NCI-H2107 treated with DMSO at 0.1 percent for 48 hours (cell line): ENCODE measurements at regions not wholly inside any gene's neighbourhood (a gene's known extent, or its start where the extent isn't known, plus 50 kb on each side); places are given as distances from the start of the nearest gene placed in this dataset.

ENCODE experiments used
- DNase-seq: peaks from one replicate; lab custom pipeline; 2025; ENCODE audit not compliant: unreplicated experiment; lab: John Stamatoyannopoulos, UW

DNA sequence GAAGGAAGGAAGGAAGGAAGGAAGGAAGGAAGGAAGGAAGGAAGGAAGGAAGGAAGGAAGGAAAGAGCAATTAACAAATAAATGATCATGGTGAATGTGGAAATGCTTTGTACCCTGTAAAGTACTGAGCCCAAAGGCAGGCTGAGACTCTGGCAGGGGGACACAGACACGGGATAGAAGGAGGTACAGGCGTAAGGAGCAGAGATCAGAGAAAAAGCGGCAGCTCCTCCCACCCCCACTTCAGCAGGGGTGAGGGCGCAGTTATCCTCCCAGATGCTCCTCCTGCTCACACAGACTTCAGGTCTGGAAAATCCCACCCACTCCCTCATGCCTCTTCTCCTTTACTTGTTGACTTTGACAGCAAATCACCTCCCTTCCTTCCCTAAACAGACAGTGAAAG, 464.5 kb downstream of the MATN1 start:
- no peak for DNase-seq

DNA sequence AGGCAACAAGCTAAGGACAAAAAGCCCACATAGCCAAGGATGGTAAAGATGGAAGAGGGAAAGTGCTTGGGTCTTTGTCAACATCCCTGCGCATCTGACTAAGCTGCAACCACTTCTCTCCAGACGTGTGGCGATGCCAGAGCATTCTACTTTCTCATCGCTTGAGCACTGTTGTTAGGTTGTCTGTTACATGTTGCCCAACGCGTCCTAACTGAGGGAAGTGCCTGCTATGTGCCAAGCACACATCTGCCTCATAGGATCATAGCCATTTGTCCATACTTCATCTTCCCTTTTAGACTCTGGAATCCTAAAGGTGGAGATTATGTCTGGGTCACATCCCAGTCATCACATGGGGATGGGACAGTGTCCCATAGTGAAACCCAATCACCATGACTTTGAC, 464.9 kb downstream of the MATN1 start:
- DNase-seq: no peak

DNA sequence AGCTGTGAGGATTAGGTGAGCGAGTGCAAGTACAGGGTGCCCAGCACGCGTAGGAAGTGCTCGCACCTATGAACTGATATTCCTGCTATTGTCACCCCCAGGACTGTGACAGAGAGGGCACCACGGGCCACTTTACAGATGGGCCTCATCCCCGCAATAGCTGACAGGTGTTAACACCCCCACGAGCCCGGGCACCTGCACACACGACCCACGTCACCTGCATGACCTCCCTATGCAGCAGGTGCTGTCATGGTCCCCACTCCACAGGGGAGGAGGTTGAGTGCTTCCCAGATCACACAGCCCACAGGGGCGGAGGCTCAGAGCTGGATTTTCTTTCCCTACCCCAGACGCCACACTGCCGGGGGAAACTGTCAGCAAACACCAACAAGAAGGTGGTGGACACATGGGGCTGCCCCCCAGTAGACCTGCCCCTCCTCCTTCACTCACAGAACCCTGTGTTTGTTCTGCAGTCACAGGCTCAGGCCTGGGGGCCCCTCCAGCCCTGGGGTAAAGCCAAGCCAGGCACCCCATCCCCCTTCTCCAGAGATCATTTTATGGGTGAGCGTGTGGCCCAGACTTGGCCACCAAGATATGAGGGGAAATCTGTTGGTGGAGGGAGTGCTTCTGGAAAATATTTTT, 465.5 kb downstream of the MATN1 start:
- DNase-seq: no peak

DNA sequence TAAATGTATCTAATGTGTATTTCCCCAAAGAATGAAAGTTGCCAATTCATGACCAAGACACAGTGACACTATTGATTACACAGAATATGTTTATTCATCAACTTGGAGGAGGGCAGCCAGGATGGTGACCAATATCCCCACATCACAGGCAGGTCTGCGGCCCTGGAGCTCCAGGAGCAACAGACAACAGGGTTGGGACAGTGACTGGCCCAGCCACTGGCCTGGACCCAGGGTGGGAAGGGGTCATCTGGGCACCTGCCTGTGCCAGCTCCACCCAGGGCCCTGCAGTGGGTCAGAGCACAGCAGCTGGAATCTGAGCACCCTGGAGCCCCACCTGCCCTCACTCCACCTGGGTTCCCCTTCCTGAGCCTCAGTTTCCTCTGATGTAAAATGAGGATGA, 466.1 kb downstream of the MATN1 start:
- DNase-seq: no peak

DNA sequence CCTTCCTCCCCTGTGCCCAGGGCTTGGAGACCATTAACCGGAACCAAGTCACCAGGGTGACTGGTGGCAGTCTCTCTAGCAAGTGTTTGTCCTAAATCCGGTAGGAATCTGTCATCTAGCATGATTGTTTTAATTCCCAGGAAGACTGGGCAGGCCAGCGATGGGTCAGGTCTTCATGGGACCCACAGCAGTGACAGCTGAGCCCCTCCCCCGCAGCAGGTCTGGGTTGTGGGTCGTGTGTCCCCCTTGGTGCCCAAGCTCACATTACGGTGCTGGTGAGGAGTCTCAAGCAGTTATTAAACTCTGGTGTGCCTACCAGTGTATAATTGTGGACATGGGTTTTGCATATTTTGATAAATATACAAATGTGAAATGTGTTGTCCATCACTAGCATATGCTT, 466.5 kb downstream of the MATN1 start:
- no peak for DNase-seq

DNA sequence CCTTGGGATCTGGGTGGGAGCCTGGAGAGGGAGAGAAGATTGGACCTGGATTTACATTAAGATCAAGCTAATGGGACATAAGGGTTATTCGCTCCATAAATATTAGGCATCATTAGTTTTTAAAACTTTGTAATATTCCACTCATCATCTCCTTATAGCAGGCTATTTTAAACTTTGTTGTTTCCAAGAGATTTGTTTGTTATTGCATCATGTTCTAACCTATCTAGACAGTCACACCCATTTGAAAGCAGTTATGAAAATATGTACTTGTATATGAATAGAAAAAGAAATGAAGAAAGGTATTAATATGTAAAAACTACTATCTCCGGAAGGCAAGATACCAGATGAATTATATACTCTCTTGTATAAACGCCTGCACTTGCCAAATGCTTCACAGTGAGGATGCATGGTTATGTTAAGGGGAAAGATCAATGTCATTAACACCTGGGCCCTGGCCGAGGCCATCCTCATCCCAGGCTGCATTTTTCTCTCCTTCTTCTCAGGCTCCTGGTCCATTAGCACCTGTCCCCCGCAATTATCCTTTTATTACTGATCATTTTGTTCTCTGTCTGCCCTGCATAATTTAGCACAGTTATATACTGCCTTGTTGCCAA, 468.2 kb downstream of the MATN1 start:
- DNase-seq: no peak

DNA sequence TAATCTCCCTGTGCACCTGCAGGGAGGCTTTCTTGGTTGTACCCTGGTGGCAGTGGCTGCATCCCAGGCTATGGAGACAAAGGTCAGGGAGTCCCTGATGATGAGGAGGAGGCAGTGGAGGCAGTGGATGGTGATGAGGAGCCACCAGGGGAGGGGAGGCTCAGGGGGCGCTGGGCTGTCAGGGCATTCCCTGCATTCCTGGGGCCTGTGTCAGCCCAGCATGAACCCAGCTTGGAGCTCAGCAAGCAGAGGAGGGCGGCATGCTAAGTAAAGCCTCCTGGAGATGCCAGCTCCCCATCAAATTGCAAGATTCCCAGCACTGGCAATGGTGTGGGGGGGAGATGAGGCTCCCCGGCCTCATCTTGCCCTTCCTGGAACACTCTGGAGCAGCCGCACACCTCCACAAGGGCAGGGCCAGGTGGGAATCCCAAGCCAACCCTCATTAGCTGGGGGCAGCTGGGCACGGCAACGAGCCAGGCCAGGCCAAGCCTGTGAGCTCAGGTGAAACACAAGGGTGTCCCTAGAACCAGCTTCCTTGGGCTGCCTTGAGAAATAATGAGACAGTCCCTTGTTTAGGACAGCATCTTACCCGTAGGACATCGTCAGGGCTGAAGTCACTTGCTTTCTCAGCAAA, 469.5 kb downstream of the MATN1 start:
- no peak for DNase-seq

DNA sequence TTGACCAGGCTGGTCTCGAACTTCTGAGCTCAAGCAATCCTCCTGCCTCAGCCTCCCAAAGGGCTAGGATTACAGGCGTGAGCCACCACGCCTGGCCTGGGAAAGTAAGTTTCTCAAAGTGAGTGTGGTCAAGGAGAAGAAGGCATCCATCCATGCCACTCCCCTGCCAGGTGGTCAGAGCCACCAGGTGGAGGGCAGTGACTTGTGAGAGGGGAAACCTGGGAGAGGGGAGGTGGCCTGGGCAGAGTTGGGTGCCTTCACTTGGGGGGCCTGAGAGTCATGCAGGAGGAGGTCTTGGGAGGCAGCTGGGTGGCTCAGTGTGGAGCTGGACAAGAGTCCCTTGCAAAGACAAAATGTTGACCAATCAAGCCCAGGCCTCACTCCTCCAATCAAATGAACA, 470.0 kb downstream of the MATN1 start:
- no peak for DNase-seq

DNA sequence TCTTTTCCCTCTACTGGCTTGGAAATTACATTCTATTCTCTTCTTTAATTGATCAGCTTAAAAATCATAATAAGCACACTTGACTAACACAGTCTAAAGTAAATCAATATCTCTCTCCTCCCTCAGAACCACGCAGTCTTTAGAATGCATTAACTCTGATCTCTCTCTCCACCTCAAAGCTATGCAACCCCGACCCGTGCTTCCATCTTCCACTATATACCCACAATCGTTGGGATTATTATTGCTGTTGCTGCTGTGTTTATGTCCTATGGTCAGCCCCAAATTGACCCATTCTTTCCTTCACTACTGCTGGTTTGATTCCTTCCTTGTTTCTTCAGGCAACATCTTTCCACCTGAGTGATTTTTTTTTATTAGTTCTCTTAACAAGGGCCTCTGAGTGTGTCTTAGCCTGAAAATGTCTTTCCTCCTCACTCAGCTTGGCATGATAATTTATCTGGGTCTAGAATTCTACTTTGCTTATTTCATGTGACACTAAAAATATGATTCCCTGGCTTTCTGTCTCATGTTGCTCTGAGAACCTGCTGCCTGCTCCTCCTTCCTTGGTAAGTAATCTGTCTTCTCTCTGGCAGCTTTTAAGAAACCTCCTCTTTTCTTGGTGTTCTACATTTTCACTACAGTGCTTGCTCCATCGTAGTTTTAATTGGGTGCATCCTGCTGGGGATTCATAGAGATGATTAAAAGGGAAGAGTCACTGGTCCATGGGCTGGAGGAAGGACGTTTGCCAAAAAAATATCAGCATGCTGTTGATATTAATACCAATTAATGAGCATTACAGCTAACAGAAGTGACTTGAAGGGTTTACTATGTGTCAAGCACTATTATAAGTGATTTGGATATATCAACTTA, 472.2 kb downstream of the MATN1 start:
- DNase-seq: no peak

DNA sequence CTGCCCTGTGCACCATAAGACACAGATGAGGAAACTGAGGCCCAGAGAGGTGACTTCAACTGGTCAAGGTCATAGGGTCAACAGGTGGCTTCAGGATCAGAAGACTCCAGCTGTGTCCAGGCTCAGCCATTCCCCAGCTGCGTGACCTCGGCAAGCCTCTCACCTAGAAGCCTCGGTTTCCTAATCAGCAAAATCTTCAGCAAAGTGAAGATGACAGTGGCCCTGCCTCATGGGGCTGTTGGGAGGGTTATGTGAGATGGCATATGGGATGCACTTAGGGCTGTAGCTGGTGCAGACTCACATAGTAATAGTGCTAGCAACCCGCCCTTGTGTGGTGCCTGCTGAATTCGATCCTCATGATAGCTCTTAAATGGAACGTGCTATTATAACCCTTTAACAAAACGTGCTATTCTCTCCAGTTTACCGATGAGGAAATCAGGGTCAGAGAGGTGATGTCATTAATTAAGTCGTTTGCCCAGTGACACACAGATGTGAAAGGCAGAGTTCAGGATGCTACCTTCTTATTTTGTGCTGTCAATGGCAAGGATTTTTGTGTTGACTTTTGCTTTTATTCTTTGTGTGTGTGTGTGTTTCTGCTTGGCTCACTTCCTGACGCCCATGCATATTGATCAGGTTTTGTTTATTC, 472.9 kb downstream of the MATN1 start:
- DNase-seq: no peak

DNA sequence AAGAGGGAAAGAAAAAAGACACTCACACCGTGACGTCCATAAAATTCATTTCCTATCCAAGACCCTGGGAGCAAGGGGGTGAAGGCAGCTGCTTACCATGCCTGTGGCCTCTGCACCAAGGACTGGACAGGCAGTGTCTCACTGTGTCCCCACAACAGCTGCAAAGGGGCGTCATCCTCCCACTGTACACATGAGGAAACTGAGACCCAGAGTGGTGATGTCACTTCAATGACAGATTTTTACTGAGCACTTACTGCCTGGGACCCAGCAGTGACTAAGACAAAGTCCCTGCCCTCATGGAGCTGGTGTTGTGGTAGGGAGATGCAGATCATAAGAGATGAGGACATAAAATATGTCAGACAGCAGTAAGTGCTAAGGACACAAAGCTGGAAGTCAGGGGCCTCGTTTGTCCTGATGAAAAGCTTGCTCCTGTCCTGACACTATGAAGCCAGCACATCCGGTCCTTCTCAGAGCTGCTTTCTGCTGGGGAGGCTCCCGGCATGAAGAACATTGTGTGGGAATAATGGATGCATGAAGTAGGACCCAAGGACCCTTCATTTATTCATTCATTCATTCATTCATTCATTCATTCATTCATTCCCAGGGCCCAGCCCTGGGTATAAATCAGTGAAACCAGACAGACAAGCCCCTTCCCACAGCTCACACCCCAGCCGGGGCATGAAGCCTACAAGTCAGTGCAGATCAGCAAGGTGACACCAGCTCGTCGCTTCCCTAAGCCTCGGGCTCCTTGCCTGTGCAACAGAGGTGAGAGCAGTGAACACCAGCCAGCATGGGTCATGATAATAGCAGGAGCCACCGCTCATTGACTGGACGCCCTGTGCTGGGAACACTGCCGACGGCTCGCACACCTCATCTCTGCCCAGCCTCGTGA, 473.7 kb downstream of the MATN1 start:
- no peak for DNase-seq

DNA sequence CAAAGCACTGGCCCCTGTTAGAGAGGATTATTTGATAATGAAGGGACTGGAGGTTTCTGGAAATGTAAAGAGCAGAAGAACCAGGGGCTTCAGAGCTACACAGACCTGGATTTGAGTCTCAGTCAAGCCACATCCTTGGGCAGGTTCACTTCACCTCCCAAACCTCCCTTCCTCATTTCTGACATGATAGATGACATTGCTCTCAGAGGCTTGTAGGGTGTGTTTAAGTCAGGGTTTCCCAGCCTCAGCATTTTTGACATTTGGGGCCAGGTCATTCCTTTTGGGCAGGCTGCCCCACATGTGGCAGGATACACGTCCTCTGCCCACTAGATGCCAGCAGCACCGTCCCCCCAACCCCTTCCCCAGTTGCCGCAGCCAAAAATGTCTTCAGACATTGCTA, 474.6 kb downstream of the MATN1 start:
- no peak for DNase-seq

DNA sequence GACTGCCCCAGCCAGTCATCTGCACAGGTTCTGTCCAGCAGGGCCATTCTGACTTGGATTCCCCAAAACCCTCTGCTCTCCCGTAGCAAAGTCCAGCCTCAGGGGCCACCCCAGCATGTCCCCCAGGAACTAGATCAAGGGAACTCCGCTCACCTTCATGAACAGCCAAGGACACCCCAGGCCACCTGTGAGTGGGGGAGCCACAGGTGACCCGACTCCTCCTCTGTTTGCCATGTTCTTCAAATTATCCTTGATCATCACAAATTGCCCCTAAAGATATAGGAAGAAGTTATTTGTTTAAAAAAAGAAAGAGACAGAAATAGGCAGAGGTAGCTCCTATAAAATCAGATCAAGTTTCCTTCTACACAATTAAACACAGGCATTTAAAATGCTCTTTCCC, 475.0 kb downstream of the MATN1 start:
- no peak for DNase-seq

DNA sequence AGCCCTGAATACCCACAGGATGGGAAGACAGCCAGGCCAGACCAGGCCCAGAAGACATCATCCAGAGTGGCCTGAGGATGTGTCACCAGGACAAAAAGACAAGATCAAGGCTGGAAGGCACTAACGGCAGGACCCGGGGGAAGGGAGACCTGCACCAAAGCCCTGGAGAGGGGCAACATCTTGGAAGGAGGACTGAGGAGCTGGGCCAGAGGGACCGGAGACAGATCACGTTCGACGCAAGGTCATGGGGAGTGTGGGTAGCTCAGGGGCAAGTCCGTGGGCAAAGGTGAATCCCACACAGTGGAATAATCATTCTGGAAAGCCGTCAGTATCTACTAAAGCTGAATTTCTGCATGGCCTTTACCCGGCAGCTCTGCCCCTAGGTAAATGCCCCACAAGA, 478.6 kb downstream of the MATN1 start:
- DNase-seq: no peak

DNA sequence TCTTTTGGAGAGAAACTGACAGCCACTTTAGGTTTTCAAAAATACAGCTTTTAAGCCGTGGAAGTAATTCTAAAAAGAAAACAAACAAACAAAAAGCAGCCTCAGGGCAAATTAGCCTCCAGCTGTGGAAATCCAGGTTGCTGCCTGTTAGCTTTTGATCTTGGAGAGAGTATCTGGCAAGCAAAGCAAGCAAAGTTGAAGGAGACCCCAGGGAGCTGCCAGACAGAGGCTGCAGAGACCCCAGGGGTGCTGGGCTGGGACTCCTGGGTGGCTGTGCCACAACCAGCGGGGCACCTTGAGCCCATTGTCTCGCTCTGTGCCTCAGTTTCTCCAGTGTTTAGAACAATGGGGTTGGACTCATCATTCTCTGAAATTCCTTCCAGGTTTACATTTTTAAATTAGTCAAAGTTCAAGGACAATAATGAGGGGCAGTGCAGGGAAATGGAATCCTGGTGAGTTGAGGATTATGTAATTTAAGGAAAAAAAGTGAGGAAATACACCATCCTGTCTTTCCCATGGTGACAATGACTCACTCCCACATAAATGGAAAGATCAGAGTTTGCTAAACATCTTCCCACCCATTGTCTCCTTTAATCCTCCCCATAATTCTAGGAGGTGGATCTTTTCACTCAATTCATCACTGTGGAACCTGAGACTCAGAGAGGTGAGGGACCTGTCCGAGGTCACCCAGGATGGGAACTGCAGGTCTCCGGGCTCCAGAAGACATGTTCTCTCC, 480.5 kb downstream of the MATN1 start:
- no peak for DNase-seq

DNA sequence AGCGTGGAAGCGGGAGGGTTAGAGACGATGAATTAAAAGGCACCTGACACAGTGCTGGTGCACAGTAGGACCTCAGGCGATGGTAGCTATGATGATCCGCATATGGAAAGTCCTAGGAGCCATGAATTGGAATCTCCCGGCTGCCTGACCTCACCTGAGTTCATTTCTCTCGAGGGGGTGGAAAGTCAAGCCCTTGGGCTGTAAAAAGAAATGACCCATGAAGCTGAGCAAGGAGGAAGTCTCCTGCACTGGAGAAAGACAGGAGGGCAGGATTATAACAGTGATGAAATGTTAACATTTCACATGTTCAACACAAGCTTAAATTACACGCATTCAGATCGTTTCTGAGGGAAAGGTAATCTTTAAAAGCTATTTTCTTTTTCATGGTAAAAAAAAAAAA, 481.2 kb downstream of the MATN1 start:
- no peak for DNase-seq

DNA sequence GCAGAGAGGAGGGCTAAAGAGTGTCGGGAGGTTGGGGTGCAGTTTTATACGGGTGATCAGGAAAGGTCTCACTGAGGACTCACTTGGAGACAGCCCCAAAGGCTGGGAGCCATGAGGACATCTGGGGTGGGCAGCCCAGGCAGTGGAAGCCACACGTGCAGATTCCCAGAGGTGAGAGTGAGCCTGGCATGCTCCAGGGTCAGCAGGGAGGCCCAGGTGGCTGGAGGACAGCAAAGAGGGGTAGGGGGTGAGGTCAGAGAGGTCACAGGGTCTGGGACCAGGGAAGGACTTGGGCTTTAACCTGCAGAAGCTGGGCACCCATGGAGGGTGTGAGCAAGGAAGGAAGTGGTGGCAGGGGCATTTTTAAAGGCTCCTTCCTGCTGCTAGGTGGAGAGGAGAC, 481.7 kb downstream of the MATN1 start:
- no peak for DNase-seq

DNA sequence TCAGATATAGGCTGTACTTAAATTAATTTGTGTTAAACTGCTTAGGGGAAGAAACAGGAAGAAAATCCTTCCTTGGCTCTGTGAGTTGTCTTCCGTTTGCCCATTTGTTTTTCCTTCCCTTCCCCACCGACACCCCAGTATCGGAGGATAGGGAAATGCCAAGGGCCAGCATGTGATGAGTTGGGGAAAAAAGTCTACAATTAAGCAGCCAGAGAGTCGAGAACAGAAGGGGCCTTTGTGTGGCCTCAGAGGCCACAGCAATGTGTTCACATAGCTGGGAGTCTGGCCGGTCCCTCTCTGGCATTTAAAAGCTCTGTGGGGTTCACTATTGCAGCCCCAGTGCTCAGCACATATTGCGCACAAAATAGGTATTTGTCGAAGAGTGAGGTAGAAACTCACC, 489.3 kb downstream of the MATN1 start:
- DNase-seq: no peak

DNA sequence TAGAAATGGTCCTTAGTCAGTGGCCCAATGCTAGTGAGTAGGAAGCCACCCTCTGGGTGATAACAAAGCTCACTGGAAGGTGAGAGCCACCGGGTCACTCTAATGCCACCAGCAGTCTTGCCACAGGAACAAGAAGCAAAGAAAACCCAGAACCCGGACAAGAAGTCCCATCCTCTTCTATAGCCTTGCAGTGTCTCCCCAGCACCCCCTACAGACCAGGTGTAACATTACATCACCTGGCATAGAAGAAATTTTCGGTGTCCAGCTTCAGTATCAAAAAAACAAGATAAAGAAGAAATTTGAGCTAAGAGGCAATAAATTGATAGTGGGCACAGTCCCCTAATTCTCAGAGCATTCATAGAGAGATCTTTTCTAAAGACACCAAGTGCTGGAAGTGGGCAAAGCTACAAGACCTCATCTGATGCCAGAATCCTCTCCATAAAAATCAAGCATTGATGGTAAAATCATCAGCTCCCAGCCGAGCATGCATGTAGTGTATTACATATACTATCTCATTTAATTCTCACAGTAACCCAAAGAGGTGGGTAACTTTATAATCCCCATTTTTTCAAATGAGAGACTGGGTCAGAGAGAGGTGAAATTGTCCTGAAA, 491.0 kb downstream of the MATN1 start:
- DNase-seq: no peak
